SH-SY5Y (cell line): ENCODE measurements at regions not wholly inside any gene's neighbourhood (a gene's known extent, or its start where the extent isn't known, plus 50 kb on each side); places are given as distances from the start of the nearest gene placed in this dataset.

Source experiments
- GATA2 ChIP-seq: IDR thresholded peaks from 2 replicates; pipeline ENCODE4 v1.6.1; 2011; ENCODE audit warnings: mild to moderate bottlenecking, low read depth, low read length
- GATA3 ChIP-seq: IDR thresholded peaks from 2 replicates; pipeline ENCODE4 v1.6.1; 2011; ENCODE audit warnings: low read depth, mild to moderate bottlenecking, low read length, moderate library complexity

DNA sequence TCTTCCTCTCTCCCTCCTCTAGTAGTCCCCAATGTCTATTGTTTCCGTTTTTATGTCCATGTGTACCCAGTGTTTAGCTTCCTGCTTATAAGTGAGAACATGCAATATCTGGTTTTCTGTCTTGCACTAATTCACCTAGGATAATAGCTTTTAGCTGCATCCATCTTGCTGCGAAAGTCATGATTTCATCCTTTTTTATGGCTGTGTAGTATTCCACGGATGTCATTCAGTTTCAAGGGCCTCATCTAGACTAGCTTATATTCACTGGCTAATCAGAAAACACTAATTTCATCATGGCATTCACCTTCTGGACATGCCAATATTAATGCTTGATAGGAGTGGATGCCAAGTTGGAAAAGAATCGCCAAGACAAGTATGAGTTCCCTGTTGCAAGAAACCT lies 619.6 kb upstream of the AUTS2 start:
- TF ChIP-seq GATA3 (no peak), GATA2 (no peak)
